Heart left ventricle (tissue), 16 donors: ENCODE measurements at regions not wholly inside any gene's neighbourhood (a gene's known extent, or its start where the extent isn't known, plus 50 kb on each side); places are given as distances from the start of the nearest gene placed in this dataset.

Experiments
- ATAC-seq, 4 donors: fragments of 200-7000 bp; cut with Tn5 transposase; one replicate each; pipeline ENCODE4 v1.9.1; 2020 to 2022; ENCODE audit warnings: moderate library complexity in 4 of 4, mild to moderate bottlenecking in 3 of 4, moderate number of reproducible peaks in 1 of 4
- DNase-seq, 5 donors: peaks; one replicate each; pipeline ENCODE4 v3.0.0-alpha.2; 2020
- H3K27ac ChIP-seq, 12 donors: fragments of 200-600 bp; sonication (generic) in 4 of 12; one replicate each; pipeline versions ENCODE4 v1.5.0 to v1.8.0; 2016 to 2022; ENCODE audit warnings: mild to moderate bottlenecking in 2 of 12
- H3K27me3 ChIP-seq, 9 donors: fragments of 200-600 bp; sonication (generic) in 2 of 9; one replicate each; pipeline versions ENCODE4 v1.5.1 to v1.8.0; 2016 to 2022; ENCODE audit warnings: mild to moderate bottlenecking in 3 of 9
- H3K36me3 ChIP-seq, 9 donors: fragments of 200-600 bp; sonication (generic) in 2 of 9; one replicate each; pipeline versions ENCODE4 v1.5.0 to v1.8.0; 2018 to 2022; ENCODE audit warnings: mild to moderate bottlenecking in 2 of 9
- H3K4me1 ChIP-seq, 12 donors: fragments of 200-600 bp; sonication (generic) in 4 of 12; one replicate each; pipeline versions ENCODE4 v1.5.0 to v1.8.0; 2016 to 2022; ENCODE audit warnings: mild to moderate bottlenecking in 3 of 12
- H3K4me3 ChIP-seq, 12 donors: fragments of 200-600 bp; sonication (generic) in 4 of 12; one replicate each; pipeline versions ENCODE4 v1.5.0 to v1.8.0; 2017 to 2022; ENCODE audit warnings: mild to moderate bottlenecking in 9 of 12, moderate library complexity in 4 of 12
- H3K9me3 ChIP-seq, 12 donors: fragments of 200-600 bp; sonication (generic) in 4 of 12; one replicate each; pipeline versions ENCODE4 v1.5.0 to v1.8.0; 2016 to 2022; ENCODE audit warnings: mild to moderate bottlenecking in 1 of 12
- CTCF ChIP-seq, 12 donors: fragments of 200-600 bp; sonication (generic) in 4 of 12; IDR thresholded peaks; one replicate each; pipeline versions ENCODE4 v1.5.0 to v1.8.0; 2018 to 2022; ENCODE audit warnings: antibody characterized with exemption in 12 of 12, mild to moderate bottlenecking in 5 of 12
- POLR2A ChIP-seq, 2 donors: fragments of 450-650 bp; IDR thresholded peaks; one replicate each; pipeline ENCODE4 v1.6.1; 2017; ENCODE audit warnings: antibody characterized with exemption in 2 of 2, mild to moderate bottlenecking in 2 of 2, moderate library complexity in 2 of 2
- WGBS, 4 donors: extraction: QIAGEN DNeasy Blood & Tissue Kit in 2 of 4; methylation state at CpG; one replicate each; pipeline versions ENCODE4 v1.1.5 to v1.1.7; 2013 to 2018; 5-methylcytosine and 5-hydroxymethylcytosine counted together
- intact Hi-C, 10 donors: fragments of 100-400 bp; cut with DNase I; formaldehyde crosslinking; loops; one replicate each; pipeline versions ENCODE4 v1.11.1 to v1.14.2; 2022
- donor health status: ischemic (EF 13 %, LVEDD 7.1; RV severe dilation, severe dysfunction).
- donor health status: healthy with polysubstance abuse.
- donor health status: DM: no; HTN: yes; CAD: no.
- donor health status: DM: no; HTN: no; CAD: no.
- donor health status: ischemic (EF 25% LVEDD 6.9; RV normal size, moderate dysfunction).
- donor health status: ischemic (EF 25% LVEDD 5.7; RV mildly dilated, moderate dysfunction).
- donor health status: healthy.
- donor health status: DM: yes; HTN: yes; CAD: no.
- donor health status: ischemic (EF 35%, LVEDD 5.7; RV mildly dilated, moderate dysfunction).
- donor health status: nonischemic (EF 11% LVEDD 7.7; RV severe dilation, severe dysfunction).
- donor health status: DM: yes; HTN: yes; CAD: no.
- donor health status: PGD.
- donor health status: ischemic (EF 29% LVEDD 5.4; RV normal size, mild dysfunction).
- donor health status: nonischemic (EF 23%, LVEDD 6.1; RV moderate dilation, normal function).

DNA sequence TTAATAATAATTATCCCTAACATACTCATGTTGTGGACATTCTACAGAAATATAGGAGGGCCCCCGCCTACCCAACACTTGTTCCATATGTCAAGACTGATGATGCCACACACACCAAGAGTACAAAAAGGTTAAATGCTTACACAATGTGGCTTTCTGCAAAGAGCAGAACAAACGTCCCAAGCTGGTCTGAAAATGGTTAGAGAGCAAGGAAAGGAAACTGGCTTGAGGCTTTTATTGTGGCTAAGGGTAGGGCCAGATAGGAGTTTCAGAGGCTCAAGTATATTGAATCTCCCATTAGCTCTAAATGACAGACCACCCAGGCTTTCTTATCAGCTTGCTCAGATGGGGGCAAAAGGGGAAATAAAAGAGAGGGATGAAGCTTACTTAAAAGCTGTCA is 134.1 kb upstream of the C1QTNF7 start:
- H3K4me3 ChIP-seq: no peak overlapping the region
- peaks cover 0 to 8% (median 0%) of the 10 kb centered on the region in 12 donors for H3K4me1 ChIP-seq
- ATAC-seq: no peak
- intact Hi-C loops: no loop called here
- no peaks in the 10 kb centered on the region for H3K27me3 ChIP-seq
- DNase-seq: no peak
- no peak overlapping the region for H3K27ac ChIP-seq
- H3K9me3 ChIP-seq: no peaks in the 10 kb centered on the region
- TF ChIP-seq POLR2A (IDR thresholded peaks at IDR 0.05): no peak
- TF ChIP-seq CTCF (IDR thresholded peaks at IDR 0.05): no peak
- WGBS, 4 donors: 60 to 71% (median 65%) methylated on average over 2 of the region's 2 CpGs
- H3K36me3 ChIP-seq: no peaks in the 10 kb centered on the region

- WGBS, 4 donors: 67 to 93% (median 86%) methylated on average over 1 of the region's 1 CpG
- DNase-seq: no peak
- TF ChIP-seq POLR2A (IDR thresholded peaks at IDR 0.05) (no peak), CTCF (IDR thresholded peaks at IDR 0.05) (no peak)
- no peak for ATAC-seq
- Histone ChIP-seq H3K27me3 (no peaks in the 10 kb centered on the region), H3K9me3 (no peaks in the 10 kb centered on the region), H3K27ac (no peak overlapping the region), H3K4me1 (peaks cover 0 to 10% (median 0%) of the 10 kb centered on the region in 12 donors), H3K36me3 (no peaks in the 10 kb centered on the region), H3K4me3 (no peak overlapping the region)
- intact Hi-C loops: no loop called here
Measured at GRCh38 chr4:15294202-15294601, 133.6 kb upstream of the C1QTNF7 start.

GRCh38 chr4:15294832-15295231 is 133.0 kb upstream of the C1QTNF7 start:
- H3K4me3 ChIP-seq: no peak overlapping the region
- H3K36me3 ChIP-seq: no peaks in the 10 kb centered on the region
- H3K27me3 ChIP-seq: no peaks in the 10 kb centered on the region
- intact Hi-C loops: no loop called here
- H3K27ac ChIP-seq: no peak overlapping the region
- no peak for DNase-seq
- H3K9me3 ChIP-seq: no peaks in the 10 kb centered on the region
- 24 to 48% (median 38%) methylated on average over 4 of the region's 4 CpGs for WGBS, 4 donors
- H3K4me1 ChIP-seq: peaks cover 0 to 10% (median 0%) of the 10 kb centered on the region in 12 donors
- TF ChIP-seq CTCF (IDR thresholded peaks at IDR 0.05): no peak
- no peak for TF ChIP-seq POLR2A (IDR thresholded peaks at IDR 0.05)
- ATAC-seq: no peak

DNA sequence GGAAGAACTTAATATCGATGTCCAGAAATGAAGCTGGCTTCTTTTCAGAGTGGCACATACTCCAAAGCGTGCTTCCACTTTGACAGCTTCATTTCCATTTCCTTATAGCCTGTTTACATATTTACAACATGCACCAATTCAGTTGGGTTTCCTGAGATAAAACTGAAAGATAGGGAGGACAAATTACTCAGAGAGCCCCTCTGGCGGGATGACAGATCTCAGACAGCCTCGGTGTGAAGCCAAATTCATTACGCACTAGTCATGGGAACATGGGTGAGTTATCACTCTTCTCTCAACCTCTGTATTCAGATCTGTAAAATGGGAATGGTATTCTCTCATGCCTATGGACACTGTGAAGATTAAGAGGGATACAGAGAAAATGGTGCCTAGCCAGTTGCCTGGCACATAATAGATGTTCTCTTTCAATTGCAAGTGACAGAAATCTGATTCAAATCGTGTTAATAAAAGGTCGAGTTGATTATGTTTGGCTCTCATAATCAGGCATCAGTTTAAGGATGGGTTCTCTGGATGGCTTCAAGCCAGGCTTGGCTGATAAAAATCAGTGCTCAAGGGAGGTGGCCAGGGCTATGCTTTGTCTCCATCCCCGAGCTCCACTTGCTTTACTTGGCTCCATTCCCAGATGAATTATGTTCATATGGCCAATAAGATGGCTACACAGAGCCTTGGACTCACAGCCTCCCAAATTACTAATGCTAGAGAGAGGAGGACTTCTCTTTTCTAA is 132.2 kb upstream of the C1QTNF7 start:
- no peaks in the 10 kb centered on the region for H3K36me3 ChIP-seq
- no peak overlapping the region for H3K27ac ChIP-seq
- 54 to 75% (median 68%) methylated on average over 8 of the region's 8 CpGs for WGBS, 4 donors
- peaks cover 0 to 10% (median 0%) of the 10 kb centered on the region in 12 donors for H3K4me1 ChIP-seq
- intact Hi-C loops: no loop called here
- TF ChIP-seq POLR2A (IDR thresholded peaks at IDR 0.05) (no peak), CTCF (IDR thresholded peaks at IDR 0.05) (no peak)
- no peak overlapping the region for H3K4me3 ChIP-seq
- ATAC-seq: no peak
- H3K9me3 ChIP-seq: no peaks in the 10 kb centered on the region
- peak in 1 of 5 donors; percentile 17 for DNase-seq
- no peaks in the 10 kb centered on the region for H3K27me3 ChIP-seq
